Stimulated activated naive B cell treated with anti-CD40 and anti-IgM and Interleukin-4, amounts not matched to agents 10 μg/mL and 1 μg/mL and 100 μg/mL, for 72 hours (primary cell): ENCODE measurements at regions not wholly inside any gene's neighbourhood (a gene's known extent, or its start where the extent isn't known, plus 50 kb on each side); places are given as distances from the start of the nearest gene placed in this dataset.
A peak's percentile ranks its signal among the peaks of the same experiment; 100 is the strongest.

Experiments used
- ATAC-seq, 2 donors: fragments of 150-1000 bp; cut with Tn5 transposase; replicated peaks; 2 replicates each; pipeline ENCODE4 v1.10.0; 2021; ENCODE audit warnings: moderate library complexity in 1 of 2
- DNase-seq: peaks from one replicate; pipeline ENCODE4 v3.0.0; 2021
- H3K27ac Mint-ChIP-seq: one replicate; pipeline ENCODE4 v1.8.0; 2022; ENCODE audit warnings: mild to moderate bottlenecking, mixed read lengths
- H3K27me3 Mint-ChIP-seq, 2 donors: one replicate each; pipeline ENCODE4 v1.8.0; 2022; ENCODE audit warnings: mixed read lengths in 2 of 2
- H3K36me3 Mint-ChIP-seq, 2 donors: one replicate each; pipeline ENCODE4 v1.8.0; 2022; ENCODE audit warnings: mixed read lengths in 2 of 2, mild to moderate bottlenecking in 1 of 2
- H3K4me1 Mint-ChIP-seq, 2 donors: one replicate each; pipeline ENCODE4 v1.8.0; 2022; ENCODE audit warnings: mixed read lengths in 2 of 2, mild to moderate bottlenecking in 1 of 2
- H3K4me3 Mint-ChIP-seq, 2 donors: one replicate each; pipeline ENCODE4 v1.8.0; 2022; ENCODE audit warnings: mild to moderate bottlenecking in 2 of 2, mixed read lengths in 2 of 2, moderate library complexity in 1 of 2
- H3K9me3 Mint-ChIP-seq, 2 donors: one replicate each; pipeline ENCODE4 v1.8.0; 2022; ENCODE audit warnings: mixed read lengths in 2 of 2, mild to moderate bottlenecking in 1 of 2

DNA sequence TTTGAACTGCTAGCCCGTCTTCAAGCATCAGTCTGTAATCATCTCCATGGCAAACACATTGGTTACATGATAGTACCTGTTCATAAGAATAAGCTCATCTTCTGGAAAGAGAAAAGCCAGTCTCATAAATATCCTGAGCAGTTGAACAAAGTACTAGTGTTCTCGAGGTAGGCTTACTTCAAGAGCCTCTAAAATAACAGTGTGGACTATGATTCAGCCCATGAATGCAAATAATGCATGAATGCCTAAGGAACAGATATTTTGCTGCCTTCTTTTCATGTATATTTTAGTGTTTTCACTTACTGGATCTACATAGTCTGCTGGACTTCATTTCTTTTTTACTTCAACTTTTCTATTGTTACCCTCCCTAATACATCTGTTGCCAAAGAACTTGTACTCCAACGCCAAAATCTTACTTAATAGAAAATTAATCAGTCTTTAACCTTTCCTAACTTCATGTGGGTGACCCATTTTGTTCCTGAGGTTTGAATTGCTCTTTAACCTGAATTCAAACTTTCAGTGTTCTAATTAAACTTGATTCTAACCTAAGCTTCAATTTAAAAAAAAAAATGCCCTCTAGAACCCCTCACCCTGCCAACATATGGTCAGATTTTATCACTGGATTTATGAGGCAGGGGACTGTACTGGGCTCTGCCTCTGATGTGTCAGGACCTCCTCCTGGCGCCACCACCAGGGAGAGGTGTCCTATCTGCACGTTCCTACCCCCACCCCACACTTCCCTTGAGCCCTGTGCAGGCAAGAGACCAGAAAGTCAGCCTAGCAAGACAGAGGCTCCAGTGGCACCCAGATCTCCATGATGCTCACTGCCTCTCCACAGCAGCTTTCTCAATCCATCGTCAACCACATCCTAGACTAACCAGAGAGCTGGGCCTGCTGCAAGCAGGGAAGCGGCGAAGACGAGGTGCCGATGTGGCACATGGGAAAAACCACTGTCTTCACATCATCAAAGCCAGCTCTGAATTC is 264.7 kb upstream of the ID2 start:
- Mint-ChIP-seq H3K4me1 (peaks cover 4 to 6% of the 10 kb centered on the region in 2 donors), H3K4me3 (no peak overlapping the region), H3K27me3 (peaks cover 54 to 63% of the 10 kb centered on the region in 2 donors), H3K9me3 (no peaks in the 10 kb centered on the region), H3K27ac (no peak overlapping the region), H3K36me3 (no peaks in the 10 kb centered on the region)
- ATAC-seq (no peak), DNase-seq (no peak)

DNA sequence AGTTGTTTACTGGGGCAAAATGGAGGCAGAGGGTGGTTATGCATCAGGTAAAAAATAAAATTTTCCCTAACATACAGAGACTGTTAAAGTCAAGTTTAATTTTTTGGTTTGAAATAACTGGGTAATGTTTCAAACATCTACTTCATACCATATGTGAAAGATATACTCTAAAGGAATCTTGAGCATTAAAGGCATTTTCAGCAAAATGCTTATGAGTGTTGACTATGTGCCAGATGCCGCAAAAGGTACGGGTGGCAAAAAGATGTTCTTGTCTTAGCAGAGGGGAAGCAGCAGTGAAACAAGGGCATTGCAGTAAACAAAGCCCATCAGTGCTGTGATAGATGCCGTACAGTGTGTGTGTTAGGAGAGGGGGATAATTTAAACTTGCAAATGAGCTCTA is 263.1 kb upstream of the ID2 start:
- Mint-ChIP-seq H3K4me1 (peaks cover 6 to 8% of the 10 kb centered on the region in 2 donors), H3K27ac (no peak overlapping the region), H3K27me3 (peaks cover 50 to 60% of the 10 kb centered on the region in 2 donors), H3K4me3 (no peak overlapping the region), H3K9me3 (no peaks in the 10 kb centered on the region), H3K36me3 (no peaks in the 10 kb centered on the region)
- ATAC-seq (no peak), DNase-seq (no peak)

- no peak overlapping the region for H3K4me3 Mint-ChIP-seq
- peaks cover 6 to 8% of the 10 kb centered on the region in 2 donors for H3K4me1 Mint-ChIP-seq
- no peaks in the 10 kb centered on the region for H3K36me3 Mint-ChIP-seq
- ATAC-seq: peak; percentile 48 to 69
- H3K27me3 Mint-ChIP-seq: peaks cover 60 to 71% of the 10 kb centered on the region in 2 donors
- no peak for DNase-seq
- no peaks in the 10 kb centered on the region for H3K9me3 Mint-ChIP-seq
- H3K27ac Mint-ChIP-seq: no peak overlapping the region
Observed at GRCh38 chr2:8421658-8422449, 260.0 kb upstream of the ID2 start.

- H3K4me1 Mint-ChIP-seq: peaks cover 6 to 8% of the 10 kb centered on the region in 2 donors
- no peaks in the 10 kb centered on the region for H3K9me3 Mint-ChIP-seq
- H3K4me3 Mint-ChIP-seq: no peak overlapping the region
- ATAC-seq (no peak), DNase-seq (no peak)
- H3K27me3 Mint-ChIP-seq: peaks cover 59 to 70% of the 10 kb centered on the region in 2 donors
- no peaks in the 10 kb centered on the region for H3K36me3 Mint-ChIP-seq
- no peak overlapping the region for H3K27ac Mint-ChIP-seq
Observed at GRCh38 chr2:8422450-8422800, 259.4 kb upstream of the ID2 start.

DNA sequence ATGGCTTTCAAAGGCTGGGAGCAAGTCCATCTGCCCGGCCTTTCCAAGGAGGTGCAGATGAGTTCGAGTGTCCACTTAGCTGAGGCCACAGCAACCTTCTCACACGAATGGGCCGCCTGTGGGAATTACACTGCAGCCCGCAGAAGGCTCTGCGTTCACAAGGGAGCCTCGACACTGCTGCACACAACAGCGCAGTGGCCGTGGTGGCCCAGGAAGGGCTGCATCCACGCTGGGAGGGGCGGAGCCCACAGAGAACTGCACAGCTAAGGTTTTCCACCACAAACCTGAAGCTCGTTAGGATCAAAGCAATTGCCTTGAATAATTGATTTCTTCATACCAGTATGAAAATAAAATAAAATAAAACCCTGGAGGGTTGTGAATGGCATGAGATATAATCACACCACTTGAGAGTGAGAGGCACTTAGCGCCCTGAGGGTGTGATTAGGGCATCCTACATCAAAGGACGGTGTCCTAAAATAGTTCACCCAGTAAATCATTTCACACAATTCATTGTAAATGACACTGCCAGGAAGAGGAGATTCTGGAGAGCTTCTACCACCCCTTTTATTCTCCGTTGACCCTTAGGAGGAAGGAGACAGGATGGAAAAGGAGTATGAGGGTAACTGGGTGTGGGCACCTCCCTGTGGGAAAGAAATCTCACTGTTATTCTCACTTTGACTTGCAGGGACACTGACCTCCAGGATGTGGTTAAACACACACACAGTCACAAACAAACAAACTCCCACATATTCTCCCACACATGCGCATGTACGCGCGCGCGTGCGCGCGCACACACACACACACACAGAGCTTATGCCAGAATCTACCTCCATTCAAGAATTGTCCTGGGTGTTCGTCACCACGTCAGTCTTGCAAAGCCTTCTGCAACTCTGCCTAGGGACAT is 256.6 kb upstream of the ID2 start:
- ATAC-seq (no peak), DNase-seq (no peak)
- Mint-ChIP-seq H3K4me3 (no peak overlapping the region), H3K4me1 (peaks cover 8 to 9% of the 10 kb centered on the region in 2 donors), H3K27me3 (peaks cover 45 to 54% of the 10 kb centered on the region in 2 donors), H3K36me3 (no peaks in the 10 kb centered on the region), H3K27ac (no peak overlapping the region), H3K9me3 (no peaks in the 10 kb centered on the region)

- H3K4me1 Mint-ChIP-seq: peaks cover 8 to 9% of the 10 kb centered on the region in 2 donors
- peaks cover 37 to 45% of the 10 kb centered on the region in 2 donors for H3K27me3 Mint-ChIP-seq
- DNase-seq (no peak), ATAC-seq (no peak)
- H3K9me3 Mint-ChIP-seq: no peaks in the 10 kb centered on the region
- H3K36me3 Mint-ChIP-seq: no peaks in the 10 kb centered on the region
- H3K27ac Mint-ChIP-seq: no peak overlapping the region
- H3K4me3 Mint-ChIP-seq: no peak overlapping the region
Observed at GRCh38 chr2:8426550-8426949, 255.3 kb upstream of the ID2 start.

- no peak overlapping the region for H3K27ac Mint-ChIP-seq
Observed at GRCh38 chr2:8427211-8427610, 254.6 kb upstream of the ID2 start.

GRCh38 chr2:8430628-8431027 is 251.2 kb upstream of the ID2 start:
- H3K36me3 Mint-ChIP-seq: no peaks in the 10 kb centered on the region
- no peaks in the 10 kb centered on the region for H3K9me3 Mint-ChIP-seq
- peaks cover 9 to 13% of the 10 kb centered on the region in 2 donors for H3K4me1 Mint-ChIP-seq
- no peak for DNase-seq
- peaks cover 16 to 17% of the 10 kb centered on the region in 2 donors for H3K27me3 Mint-ChIP-seq
- ATAC-seq: no peak
- peak overlapping the region; percentile 32 for H3K27ac Mint-ChIP-seq
- no peak overlapping the region for H3K4me3 Mint-ChIP-seq

More at GRCh38 chr2:8427211-8427610, 254.6 kb upstream of the ID2 start:
- Mint-ChIP-seq H3K9me3 (no peaks in the 10 kb centered on the region), H3K36me3 (no peaks in the 10 kb centered on the region), H3K27me3 (peaks cover 32 to 39% of the 10 kb centered on the region in 2 donors), H3K4me3 (no peak overlapping the region), H3K4me1 (peaks cover 1 to 5% of the 10 kb centered on the region in 2 donors)
- ATAC-seq (no peak), DNase-seq (no peak)

DNA sequence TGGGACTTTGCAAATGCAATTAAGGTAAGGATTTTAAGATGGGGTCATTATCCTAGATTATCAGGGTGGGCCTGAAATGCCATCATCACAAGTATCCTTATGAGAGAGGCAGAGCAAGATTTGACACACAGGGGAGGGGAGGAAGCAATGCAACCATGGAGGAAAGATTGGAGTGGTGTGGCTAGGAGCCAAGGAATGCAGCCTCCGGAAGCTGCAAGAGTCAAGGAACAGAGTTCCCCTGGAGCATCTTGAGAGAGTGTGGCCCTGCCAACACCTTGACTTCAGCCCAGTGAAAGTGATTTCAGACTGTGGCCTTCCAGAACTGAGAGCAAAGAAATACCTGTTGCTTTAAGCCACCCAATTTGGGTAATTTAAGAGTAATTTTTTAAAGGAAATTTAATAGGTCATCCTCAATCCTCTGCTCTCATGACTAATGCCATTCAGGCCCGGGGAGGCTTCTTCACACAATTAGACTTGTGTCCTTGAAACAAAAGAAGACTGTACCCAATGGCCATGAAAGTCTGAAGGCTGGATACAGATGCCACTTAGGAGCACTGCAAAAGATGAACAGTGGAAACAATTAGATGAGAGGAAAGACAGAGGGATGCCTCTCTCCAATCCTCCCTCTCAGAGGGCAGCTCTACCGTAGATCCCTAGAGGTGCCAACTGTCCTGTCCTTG is 250.3 kb upstream of the ID2 start:
- peaks cover 7% of the 10 kb centered on the region in 2 donors for H3K27me3 Mint-ChIP-seq
- H3K27ac Mint-ChIP-seq: no peak overlapping the region
- no peaks in the 10 kb centered on the region for H3K9me3 Mint-ChIP-seq
- H3K36me3 Mint-ChIP-seq: no peaks in the 10 kb centered on the region
- H3K4me1 Mint-ChIP-seq: peaks cover 11 to 13% of the 10 kb centered on the region in 2 donors
- DNase-seq: no peak
- no peak for ATAC-seq
- no peak overlapping the region for H3K4me3 Mint-ChIP-seq

- Mint-ChIP-seq H3K27ac (no peak overlapping the region), H3K9me3 (no peaks in the 10 kb centered on the region), H3K4me1 (peaks cover 11 to 13% of the 10 kb centered on the region in 2 donors)
Observed at GRCh38 chr2:8432706-8433336, 249.0 kb upstream of the ID2 start.

GRCh38 chr2:8433390-8433789 is 248.5 kb upstream of the ID2 start:
- Mint-ChIP-seq H3K27ac (no peak overlapping the region), H3K4me1 (peaks cover 12 to 15% of the 10 kb centered on the region in 2 donors), H3K36me3 (no peaks in the 10 kb centered on the region), H3K27me3 (peaks cover under 1 to 10% of the 10 kb centered on the region in 2 donors), H3K9me3 (no peaks in the 10 kb centered on the region), H3K4me3 (no peak overlapping the region)
- no peak for ATAC-seq
- DNase-seq: no peak

More at GRCh38 chr2:8432706-8433336, 249.0 kb upstream of the ID2 start:
- DNase-seq (no peak), ATAC-seq (peak; percentile 27 to 57)
- Mint-ChIP-seq H3K4me3 (peak overlapping the region; percentile 7 to 69), H3K36me3 (no peaks in the 10 kb centered on the region), H3K27me3 (peaks cover 0 to 8% of the 10 kb centered on the region in 2 donors)

DNA sequence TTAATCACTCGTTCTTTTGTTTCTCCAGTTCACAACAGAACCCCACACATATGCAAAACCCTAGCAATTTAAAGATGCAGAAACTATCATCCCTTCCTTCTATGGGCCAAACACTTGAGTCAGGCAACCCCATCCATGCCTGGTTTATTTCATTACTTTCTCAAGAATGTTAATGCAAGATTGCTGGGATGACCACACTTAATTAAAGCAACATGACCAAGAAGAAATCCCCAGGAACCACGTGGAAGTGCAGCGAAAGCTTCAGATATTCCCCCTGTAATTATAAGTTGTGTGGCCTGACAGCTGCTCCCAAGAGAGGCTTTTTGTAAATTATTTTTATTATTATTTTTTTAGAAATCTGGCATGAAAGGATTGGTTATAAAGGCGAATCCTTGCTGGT is 246.2 kb upstream of the ID2 start:
- Mint-ChIP-seq H3K27me3 (peaks cover 21 to 32% of the 10 kb centered on the region in 2 donors), H3K9me3 (no peaks in the 10 kb centered on the region), H3K36me3 (no peaks in the 10 kb centered on the region), H3K4me3 (no peak overlapping the region), H3K4me1 (peaks cover 12 to 22% of the 10 kb centered on the region in 2 donors), H3K27ac (no peak overlapping the region)
- no peak for DNase-seq
- no peak for ATAC-seq

GRCh38 chr2:8436585-8436984 is 245.3 kb upstream of the ID2 start:
- DNase-seq (no peak), ATAC-seq (no peak)
- no peak overlapping the region for H3K27ac Mint-ChIP-seq
- H3K9me3 Mint-ChIP-seq: peaks cover 0 to 2% of the 10 kb centered on the region in 2 donors
- peaks cover 24 to 38% of the 10 kb centered on the region in 2 donors for H3K27me3 Mint-ChIP-seq
- peaks cover 17 to 30% of the 10 kb centered on the region in 2 donors for H3K4me1 Mint-ChIP-seq
- H3K4me3 Mint-ChIP-seq: no peak overlapping the region
- H3K36me3 Mint-ChIP-seq: no peaks in the 10 kb centered on the region
